ENCODE measurements at regions not wholly inside any gene's neighbourhood (a gene's known extent, or its start where the extent isn't known, plus 50 kb on each side); places are given as distances from the start of the nearest gene placed in this dataset.

GRCh38 chr4:22179124-22179874 is 230.7 kb upstream of the KCNIP4 start:
- Histone ChIP-seq H3K9ac (ENCODE audit: low read length) (no peak overlapping the region), H4K12ac (ENCODE audit: low read depth, low read length) (no peak overlapping the region), H3K4me3 (ENCODE audit: low read depth, low read length) (no peak overlapping the region), H3K4me2 (ENCODE audit: low read length) (no peak overlapping the region), H3K9me3 (ENCODE audit: insufficient read depth, low read depth, low read length) (peaks cover 3% of the 10 kb centered on the region), H2AFZ (ENCODE audit: insufficient read depth, low read length, poor library complexity) (no peak overlapping the region), H4K8ac (ENCODE audit: low read depth, low read length) (no peak overlapping the region), H2BK5ac (ENCODE audit: low read depth, low read length, poor library complexity) (no peak overlapping the region), H3K79me1 (ENCODE audit: low read length) (no peaks in the 10 kb centered on the region), H2AK5ac (ENCODE audit: low read length) (no peak overlapping the region), H3K18ac (ENCODE audit: low read length) (no peak overlapping the region), H3K79me2 (ENCODE audit: control insufficient read depth, insufficient read depth, low read length, poor library complexity) (no peaks in the 10 kb centered on the region), H3K14ac (ENCODE audit: low read length) (no peak overlapping the region), H2BK12ac (ENCODE audit: low read length) (no peak overlapping the region), H3K4ac (ENCODE audit: low read depth, low read length) (no peak overlapping the region), H4K91ac (ENCODE audit: low read depth, low read length) (no peak overlapping the region), H3K36me3 (ENCODE audit: control insufficient read depth in 1 of 2, insufficient read depth in 2 of 2, low read length in 2 of 2) (no peaks in the 10 kb centered on the region), H3K23ac (ENCODE audit: low read length) (no peak overlapping the region), H3K27me3 (ENCODE audit: insufficient read depth, low read length) (no peaks in the 10 kb centered on the region), H3K27ac (ENCODE audit: low read depth, low read length) (no peak overlapping the region), H3K4me1 (ENCODE audit: control insufficient read depth in 1 of 2, insufficient read depth in 2 of 2, low read length in 2 of 2) (no peaks in the 10 kb centered on the region), H2BK120ac (ENCODE audit: insufficient read depth, low read length, poor library complexity) (no peak overlapping the region)
- no CpG with 5 or more reads among the region's 1 CpG for WGBS (ENCODE audit: extremely low coverage, insufficient coverage, insufficient read length)
- no peak for DNase-seq

- no peaks in the 10 kb centered on the region for H3K79me1 ChIP-seq (ENCODE audit: low read length)
- no peaks in the 10 kb centered on the region for H3K4me1 ChIP-seq (ENCODE audit: control insufficient read depth in 1 of 2, insufficient read depth in 2 of 2, low read length in 2 of 2)
- no peak overlapping the region for H2AFZ ChIP-seq (ENCODE audit: insufficient read depth, low read length, poor library complexity)
- no peak overlapping the region for H3K23ac ChIP-seq (ENCODE audit: low read length)
- H2BK5ac ChIP-seq (ENCODE audit: low read depth, low read length, poor library complexity) = no peak overlapping the region
- no peak overlapping the region for H4K8ac ChIP-seq (ENCODE audit: low read depth, low read length)
- no peak overlapping the region for H3K4me3 ChIP-seq (ENCODE audit: low read depth, low read length)
- no peak overlapping the region for H4K12ac ChIP-seq (ENCODE audit: low read depth, low read length)
- DNase-seq = no peak
- no peak overlapping the region for H3K14ac ChIP-seq (ENCODE audit: low read length)
- WGBS (ENCODE audit: extremely low coverage, insufficient coverage, insufficient read length) = no CpG with 5 or more reads among the region's 1 CpG
- H3K27ac ChIP-seq (ENCODE audit: low read depth, low read length) = no peak overlapping the region
- H3K36me3 ChIP-seq (ENCODE audit: control insufficient read depth in 1 of 2, insufficient read depth in 2 of 2, low read length in 2 of 2) = no peaks in the 10 kb centered on the region
- peaks cover 3% of the 10 kb centered on the region for H3K9me3 ChIP-seq (ENCODE audit: insufficient read depth, low read depth, low read length)
- no peaks in the 10 kb centered on the region for H3K27me3 ChIP-seq (ENCODE audit: insufficient read depth, low read length)
- H3K9ac ChIP-seq (ENCODE audit: low read length) = no peak overlapping the region
- no peak overlapping the region for H2AK5ac ChIP-seq (ENCODE audit: low read length)
- H3K79me2 ChIP-seq (ENCODE audit: control insufficient read depth, insufficient read depth, low read length, poor library complexity) = no peaks in the 10 kb centered on the region
- no peak overlapping the region for H2BK120ac ChIP-seq (ENCODE audit: insufficient read depth, low read length, poor library complexity)
- H2BK12ac ChIP-seq (ENCODE audit: low read length) = no peak overlapping the region
- no peak overlapping the region for H4K91ac ChIP-seq (ENCODE audit: low read depth, low read length)
- no peak overlapping the region for H3K4me2 ChIP-seq (ENCODE audit: low read length)
- H3K4ac ChIP-seq (ENCODE audit: low read depth, low read length) = no peak overlapping the region
- H3K18ac ChIP-seq (ENCODE audit: low read length) = no peak overlapping the region
These were observed 226.1 kb upstream of the KCNIP4 start for GRCh38 chr4:22174640-22175039.

- Histone ChIP-seq H4K8ac (ENCODE audit: low read depth, low read length) (no peak overlapping the region), H3K4ac (ENCODE audit: low read depth, low read length) (no peak overlapping the region), H3K9ac (ENCODE audit: low read length) (no peak overlapping the region), H2AK5ac (ENCODE audit: low read length) (no peak overlapping the region), H3K23ac (ENCODE audit: low read length) (no peak overlapping the region), H4K12ac (ENCODE audit: low read depth, low read length) (no peak overlapping the region), H3K27ac (ENCODE audit: low read depth, low read length) (no peak overlapping the region), H3K9me3 (ENCODE audit: insufficient read depth, low read depth, low read length) (no peaks in the 10 kb centered on the region), H3K18ac (ENCODE audit: low read length) (no peak overlapping the region), H3K79me2 (ENCODE audit: control insufficient read depth, insufficient read depth, low read length, poor library complexity) (no peaks in the 10 kb centered on the region), H2BK12ac (ENCODE audit: low read length) (no peak overlapping the region), H3K36me3 (ENCODE audit: control insufficient read depth in 1 of 2, insufficient read depth in 2 of 2, low read length in 2 of 2) (no peaks in the 10 kb centered on the region), H3K4me2 (ENCODE audit: low read length) (no peak overlapping the region), H3K27me3 (ENCODE audit: insufficient read depth, low read length) (no peaks in the 10 kb centered on the region), H2BK120ac (ENCODE audit: insufficient read depth, low read length, poor library complexity) (no peak overlapping the region), H3K4me1 (ENCODE audit: control insufficient read depth in 1 of 2, insufficient read depth in 2 of 2, low read length in 2 of 2) (no peaks in the 10 kb centered on the region), H3K4me3 (ENCODE audit: low read depth, low read length) (no peak overlapping the region), H3K14ac (ENCODE audit: low read length) (no peak overlapping the region), H2AFZ (ENCODE audit: insufficient read depth, low read length, poor library complexity) (no peak overlapping the region), H4K91ac (ENCODE audit: low read depth, low read length) (no peak overlapping the region), H3K79me1 (ENCODE audit: low read length) (no peaks in the 10 kb centered on the region), H2BK5ac (ENCODE audit: low read depth, low read length, poor library complexity) (no peak overlapping the region)
- DNase-seq = no peak
- no CpG with 5 or more reads among the region's 1 CpG for WGBS (ENCODE audit: extremely low coverage, insufficient coverage, insufficient read length)
These were observed 221.8 kb upstream of the KCNIP4 start for GRCh38 chr4:22170353-22170752.

- no CpG with 5 or more reads among the region's 4 CpGs for WGBS (ENCODE audit: extremely low coverage, insufficient coverage, insufficient read length)
- no peak overlapping the region for H4K8ac ChIP-seq (ENCODE audit: low read depth, low read length)
- H3K79me2 ChIP-seq (ENCODE audit: control insufficient read depth, insufficient read depth, low read length, poor library complexity) = no peaks in the 10 kb centered on the region
These were observed 218.6 kb upstream of the KCNIP4 start for GRCh38 chr4:22167201-22167600.

More at GRCh38 chr4:22167201-22167600, 218.6 kb upstream of the KCNIP4 start:
- no peak overlapping the region for H3K18ac ChIP-seq (ENCODE audit: low read length)
- no peak overlapping the region for H3K23ac ChIP-seq (ENCODE audit: low read length)
- no peak overlapping the region for H2BK12ac ChIP-seq (ENCODE audit: low read length)
- H3K27ac ChIP-seq (ENCODE audit: low read depth, low read length) = no peak overlapping the region
- H3K14ac ChIP-seq (ENCODE audit: low read length) = no peak overlapping the region
- no peak for DNase-seq
- H3K36me3 ChIP-seq (ENCODE audit: control insufficient read depth in 1 of 2, insufficient read depth in 2 of 2, low read length in 2 of 2) = no peaks in the 10 kb centered on the region
- H4K91ac ChIP-seq (ENCODE audit: low read depth, low read length) = no peak overlapping the region
- H3K9ac ChIP-seq (ENCODE audit: low read length) = no peak overlapping the region
- H3K9me3 ChIP-seq (ENCODE audit: insufficient read depth, low read depth, low read length) = no peaks in the 10 kb centered on the region
- no peaks in the 10 kb centered on the region for H3K4me1 ChIP-seq (ENCODE audit: control insufficient read depth in 1 of 2, insufficient read depth in 2 of 2, low read length in 2 of 2)
- H3K4me2 ChIP-seq (ENCODE audit: low read length) = no peak overlapping the region
- no peak overlapping the region for H2BK120ac ChIP-seq (ENCODE audit: insufficient read depth, low read length, poor library complexity)
- H2AK5ac ChIP-seq (ENCODE audit: low read length) = no peak overlapping the region
- no peak overlapping the region for H2AFZ ChIP-seq (ENCODE audit: insufficient read depth, low read length, poor library complexity)
- H2BK5ac ChIP-seq (ENCODE audit: low read depth, low read length, poor library complexity) = no peak overlapping the region
- H3K79me1 ChIP-seq (ENCODE audit: low read length) = no peaks in the 10 kb centered on the region
- H3K27me3 ChIP-seq (ENCODE audit: insufficient read depth, low read length) = no peaks in the 10 kb centered on the region
- H3K4me3 ChIP-seq (ENCODE audit: low read depth, low read length) = no peak overlapping the region
- no peak overlapping the region for H4K12ac ChIP-seq (ENCODE audit: low read depth, low read length)
- no peak overlapping the region for H3K4ac ChIP-seq (ENCODE audit: low read depth, low read length)
